OCI-LY7 (cell line): ENCODE measurements at regions not wholly inside any gene's neighbourhood (a gene's known extent, or its start where the extent isn't known, plus 50 kb on each side); places are given as distances from the start of the nearest gene placed in this dataset.

Experiments
- BruUV-seq: library from RNA; stranded (reverse); fragments of 400-500 nt; replicated peaks from 2 replicates; lab custom pipeline; 2021; lab: Mats Ljungman, UMichigan
- CTCF ChIA-PET: fragments of 300-600 bp; sonication (Branson Sonifier 250); formaldehyde crosslinking; loops from one replicate; lab custom pipeline; 2022; ENCODE audit warnings: antibody characterized with exemption; ENCODE audit not compliant: unreplicated experiment; lab: Charles Lee
- POLR2A ChIA-PET: fragments of 300-600 bp; sonication (Branson Sonifier 250); formaldehyde crosslinking; loops from one replicate; lab custom pipeline; 2022; ENCODE audit warnings: antibody characterized with exemption; lab: Charles Lee
- DNase-seq: peaks from one replicate; pipeline ENCODE4 v3.0.0-alpha.2; 2015; ENCODE audit warnings: low spot score
- H2AFZ ChIP-seq: fragments of 200-600 bp; sonication (generic), shearing (Covaris generic); 2 replicates; pipeline ENCODE4 v1.6.1; 2014; ENCODE audit warnings: mild to moderate bottlenecking, antibody characterized with exemption, low read length, moderate library complexity
- H3K27ac ChIP-seq: fragments of 200-600 bp; sonication (generic); 2 replicates; pipeline ENCODE4 v1.5.1; 2014; ENCODE audit warnings: mixed run types, low read depth, mild to moderate bottlenecking, moderate library complexity, low read length, inconsistent platforms; ENCODE audit not compliant: poor library complexity, severe bottlenecking
- H3K36me3 ChIP-seq: fragments of 200-600 bp; sonication (generic); 2 replicates; pipeline ENCODE4 v1.6.1; 2014; ENCODE audit warnings: mild to moderate bottlenecking, antibody characterized with exemption, low read length, moderate library complexity, mixed read lengths; ENCODE audit not compliant: insufficient read depth
- H3K4me1 ChIP-seq: fragments of 200-600 bp; sonication (generic); 2 replicates; pipeline ENCODE4 v1.5.1; 2014; ENCODE audit warnings: mild to moderate bottlenecking, low read length; ENCODE audit not compliant: insufficient read depth, poor library complexity, severe bottlenecking
- H3K4me2 ChIP-seq: fragments of 200-600 bp; sonication (generic); 2 replicates; pipeline ENCODE4 v1.6.1; 2014; ENCODE audit warnings: mild to moderate bottlenecking, low read length
- H3K4me3 ChIP-seq: fragments of 200-600 bp; sonication (generic); 2 replicates; pipeline ENCODE4 v1.5.1; 2014; ENCODE audit warnings: mild to moderate bottlenecking, low read depth, low read length; ENCODE audit not compliant: poor library complexity, severe bottlenecking
- H3K79me2 ChIP-seq: fragments of 200-600 bp; sonication (generic); 2 replicates; pipeline ENCODE4 v1.6.1; 2016; ENCODE audit warnings: low read depth, mild to moderate bottlenecking, low read length, moderate library complexity, mixed read lengths; ENCODE audit not compliant: insufficient read depth
- H3K9me2 ChIP-seq: fragments of 200-600 bp; sonication (generic); 2 replicates; pipeline ENCODE4 v1.6.1; 2016; ENCODE audit warnings: mild to moderate bottlenecking, low read length, mixed read lengths; ENCODE audit not compliant: insufficient read depth
- H3K9me3 ChIP-seq: fragments of 200-600 bp; sonication (generic); 2 replicates; pipeline ENCODE4 v1.6.1; 2014; ENCODE audit warnings: mild to moderate bottlenecking, mixed run types, low read length, mixed read lengths
- H4K20me1 ChIP-seq: fragments of 200-600 bp; sonication (generic); 2 replicates; pipeline ENCODE4 v1.6.1; 2014; ENCODE audit warnings: mild to moderate bottlenecking, antibody characterized with exemption, low read length, moderate library complexity, mixed read lengths; ENCODE audit not compliant: insufficient read depth
- CTCF ChIP-seq: fragments of 200-600 bp; sonication (generic); conservative IDR thresholded peaks from 2 replicates; pipeline ENCODE4 v1.5.1; 2014; ENCODE audit warnings: mild to moderate bottlenecking, antibody characterized with exemption, low read length, moderate library complexity, mixed read lengths
- EZH2phosphoT487 ChIP-seq: fragments of 200-600 bp; sonication (generic); IDR thresholded peaks from 2 replicates; pipeline ENCODE4 v1.6.1; 2018; ENCODE audit warnings: low read depth, borderline replicate concordance, mild to moderate bottlenecking, mixed run types, antibody characterized with exemption, low read length, moderate library complexity, mixed read lengths
- intact Hi-C: fragments of 100-400 bp; cut with micrococcal nuclease; formaldehyde crosslinking; loops from one replicate; pipeline ENCODE4 v1.10.0; 2022; ENCODE audit not compliant: unreplicated experiment

- Histone ChIP-seq H3K4me2 (no peak overlapping the region), H3K4me1 (no peaks in the 10 kb centered on the region), H4K20me1 (no peaks in the 10 kb centered on the region), H3K9me2 (no peaks in the 10 kb centered on the region), H2AFZ (no peak overlapping the region), H3K27ac (no peak overlapping the region), H3K79me2 (no peaks in the 10 kb centered on the region), H3K36me3 (no peaks in the 10 kb centered on the region), H3K4me3 (no peak overlapping the region), H3K9me3 (no peaks in the 10 kb centered on the region)
- intact Hi-C loops: no loop called here
- no peak for TF ChIP-seq EZH2phosphoT487
- peak; percentile 41 for TF ChIP-seq CTCF
- CTCF ChIA-PET: no interaction called here
- BruUV-seq: no TSS peak
- peak; percentile 4 for DNase-seq
- POLR2A ChIA-PET: interaction anchor here (0.6 kb wide), 2 partner anchors 141 to 398 kb away, joined by 3 to 4 read pairs; no protein-coding TSS in a partner anchor
These were observed 166.1 kb upstream of the SYT10 start for GRCh38 chr12:33605757-33606156.

GRCh38 chr12:33609910-33610309 lies 170.3 kb upstream of the SYT10 start:
- no peaks in the 10 kb centered on the region for H4K20me1 ChIP-seq
- DNase-seq: no peak
- no TSS peak for BruUV-seq
- H3K9me2 ChIP-seq: no peaks in the 10 kb centered on the region
- no peak overlapping the region for H2AFZ ChIP-seq
- H3K4me3 ChIP-seq: no peak overlapping the region
- H3K9me3 ChIP-seq: no peaks in the 10 kb centered on the region
- ChIA-PET CTCF (no interaction called here), POLR2A (interaction anchor here (0.5 kb wide), 1 partner anchor 184 kb away, joined by 3 read pairs; no protein-coding TSS in a partner anchor)
- no peaks in the 10 kb centered on the region for H3K4me1 ChIP-seq
- TF ChIP-seq EZH2phosphoT487 (no peak), CTCF (no peak)
- H3K27ac ChIP-seq: no peak overlapping the region
- H3K4me2 ChIP-seq: no peak overlapping the region
- no peaks in the 10 kb centered on the region for H3K79me2 ChIP-seq
- intact Hi-C loops: no loop called here
- H3K36me3 ChIP-seq: no peaks in the 10 kb centered on the region

- intact Hi-C loops: no loop called here
- Histone ChIP-seq H3K27ac (no peak overlapping the region), H3K4me3 (no peak overlapping the region), H4K20me1 (no peaks in the 10 kb centered on the region), H3K36me3 (no peaks in the 10 kb centered on the region), H3K9me3 (no peaks in the 10 kb centered on the region), H3K4me2 (no peak overlapping the region), H2AFZ (no peak overlapping the region), H3K4me1 (no peaks in the 10 kb centered on the region), H3K9me2 (no peaks in the 10 kb centered on the region), H3K79me2 (no peaks in the 10 kb centered on the region)
- BruUV-seq: no TSS peak
- DNase-seq: no peak
- POLR2A ChIA-PET: no interaction called here
- TF ChIP-seq EZH2phosphoT487 (no peak), CTCF (no peak)
- CTCF ChIA-PET: no interaction called here
These were observed 175.0 kb upstream of the SYT10 start for GRCh38 chr12:33614630-33615029.
